Esophagus mucosa (tissue), 1 donor: ENCODE measurements at regions not wholly inside any gene's neighbourhood (a gene's known extent, or its start where the extent isn't known, plus 50 kb on each side); places are given as distances from the start of the nearest gene placed in this dataset.

Experiments
- ATAC-seq: fragments of 200-7000 bp; cut with Tn5 transposase; one replicate; pipeline ENCODE4 v1.9.1; 2020
- donor health status: DM: yes; HTN: yes; CAD: no.

GRCh38 chr7:17132726-17133125, 165.7 kb upstream of the AHR start:
- ATAC-seq: no peak

- ATAC-seq: no peak
Measured at GRCh38 chr7:17133977-17134376, 164.5 kb upstream of the AHR start.

GRCh38 chr7:17134786-17135185, 163.7 kb upstream of the AHR start:
- no peak for ATAC-seq

- ATAC-seq: no peak
Measured at GRCh38 chr7:17136126-17136525, 162.3 kb upstream of the AHR start.

- peak; percentile 61 for ATAC-seq
Measured at GRCh38 chr7:17139081-17139480, 159.4 kb upstream of the AHR start.

GRCh38 chr7:17140406-17140805, 158.0 kb upstream of the AHR start:
- ATAC-seq: no peak

GRCh38 chr7:17142831-17143541, 155.5 kb upstream of the AHR start:
- ATAC-seq: peak; percentile 77

- ATAC-seq: no peak
Measured at GRCh38 chr7:17144322-17144721, 154.1 kb upstream of the AHR start.

GRCh38 chr7:17146621-17147020, 151.8 kb upstream of the AHR start:
- ATAC-seq: no peak

- no peak for ATAC-seq
Measured at GRCh38 chr7:17147409-17147808, 151.0 kb upstream of the AHR start.

- ATAC-seq: no peak
Measured at GRCh38 chr7:17150018-17150417, 148.4 kb upstream of the AHR start.

GRCh38 chr7:17152721-17153120, 145.7 kb upstream of the AHR start:
- ATAC-seq: no peak

- ATAC-seq: no peak
Measured at GRCh38 chr7:17153536-17153935, 144.9 kb upstream of the AHR start.

GRCh38 chr7:17155529-17155928, 142.9 kb upstream of the AHR start:
- ATAC-seq: no peak

GRCh38 chr7:17158261-17158660, 140.2 kb upstream of the AHR start:
- ATAC-seq: no peak

- no peak for ATAC-seq
Measured at GRCh38 chr7:17159500-17160037, 138.9 kb upstream of the AHR start.

GRCh38 chr7:17166824-17167379, 131.6 kb upstream of the AHR start:
- no peak for ATAC-seq

- no peak for ATAC-seq
Measured at GRCh38 chr7:17168416-17168815, 130.0 kb upstream of the AHR start.

- no peak for ATAC-seq
Measured at GRCh38 chr7:17171427-17171826, 127.0 kb upstream of the AHR start.

GRCh38 chr7:17176371-17177032, 122.0 kb upstream of the AHR start:
- ATAC-seq: no peak

- no peak for ATAC-seq
Measured at GRCh38 chr7:17178545-17178944, 119.9 kb upstream of the AHR start.

GRCh38 chr7:17181482-17181881, 117.0 kb upstream of the AHR start:
- ATAC-seq: no peak

GRCh38 chr7:17183630-17184328, 114.7 kb upstream of the AHR start:
- ATAC-seq: no peak
